ENCODE measurements at regions not wholly inside any gene's neighbourhood (a gene's known extent, or its start where the extent isn't known, plus 50 kb on each side); places are given as distances from the start of the nearest gene placed in this dataset.

DNA sequence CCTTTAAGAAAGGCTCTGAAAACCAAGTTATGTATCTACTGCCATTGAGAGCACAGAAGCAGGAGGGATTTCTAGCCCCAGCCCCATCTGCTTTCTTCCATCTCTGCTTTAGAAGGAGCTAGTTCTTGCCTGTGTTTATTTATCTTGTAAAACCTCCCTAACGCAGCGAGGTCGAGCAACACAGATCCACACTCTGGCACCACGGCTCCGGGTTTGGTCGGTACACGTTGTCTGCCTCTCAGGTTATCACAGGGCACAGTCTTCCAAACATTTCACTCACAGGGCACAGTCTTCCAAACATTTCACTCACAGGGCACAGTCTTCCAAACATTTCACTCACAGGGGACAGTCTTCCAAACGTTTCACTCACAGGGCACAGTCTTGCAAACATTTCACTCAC lies 69.7 kb upstream of the TLR3 start:
- POLR2A ChIA-PET, result no interaction called here
- H3K4me3 Mint-ChIP-seq, result no peak overlapping the region
- H3K27ac Mint-ChIP-seq, result no peak overlapping the region
- CTCF ChIA-PET, result no interaction called here
- H3K9ac ChIP-seq (ENCODE audit: low read length), result no peak overlapping the region
- no peaks in the 10 kb centered on the region for H3K4me1 Mint-ChIP-seq
- no peaks in the 10 kb centered on the region for H3K79me2 ChIP-seq (ENCODE audit: control insufficient read depth, insufficient read depth, low read length)
- H3K9me3 Mint-ChIP-seq (ENCODE audit: insufficient read depth), result no peaks in the 10 kb centered on the region
- H4K20me1 ChIP-seq (ENCODE audit: control insufficient read depth, insufficient read depth, low read length, poor library complexity, severe bottlenecking), result no peaks in the 10 kb centered on the region
- H3K27me3 Mint-ChIP-seq, result no peaks in the 10 kb centered on the region
- H3K27ac ChIP-seq (ENCODE audit: low read length in 2 of 2), result no peak overlapping the region
- no peak overlapping the region for H3K4me3 ChIP-seq (ENCODE audit: control extremely low read depth in 1 of 5, extremely low read depth in 1 of 5, insufficient read depth in 1 of 5, low read depth in 2 of 5, low read length in 4 of 5)
- ATAC-seq (ENCODE audit: low read depth) (no peak), DNase-seq (no peak)
- H3K4me1 ChIP-seq (ENCODE audit: control insufficient read depth in 2 of 2, insufficient read depth in 2 of 2, low read length in 2 of 2), result no peaks in the 10 kb centered on the region
- H3K36me3 ChIP-seq (replicated peaks in 1 of 2; ENCODE audit: control extremely low read depth in 1 of 2, control insufficient read depth in 1 of 2, extremely low read depth in 1 of 2, insufficient read depth in 2 of 2, low read length in 1 of 2), result no peaks in the 10 kb centered on the region
- H3K4me2 ChIP-seq (replicated peaks; ENCODE audit: low read depth, low read length, poor library complexity, severe bottlenecking), result no peak overlapping the region
- intact Hi-C loops (cut with micrococcal nuclease), result no loop called here
- H3K27me3 ChIP-seq (replicated peaks in 1 of 4; ENCODE audit: control extremely low read depth in 1 of 4, control insufficient read depth in 3 of 4, insufficient read depth in 4 of 4, low read length in 3 of 4), result no peaks in the 10 kb centered on the region
- H2AFZ ChIP-seq (ENCODE audit: insufficient read depth, low read depth, low read length, poor library complexity, severe bottlenecking), result no peak overlapping the region
- WGBS (ENCODE audit: insufficient coverage), result 90% methylated on average over 8 of the region's 8 CpGs
- TF ChIP-seq EZH2 (IDR thresholded peaks at IDR 0.05; ENCODE audit: borderline replicate concordance, insufficient read depth, low read depth, low read length, poor library complexity, severe bottlenecking), result no peak
- TF ChIP-seq CTCF (IDR thresholded peaks at IDR 0.05), result no peak
- no peaks in the 10 kb centered on the region for H3K9me3 ChIP-seq (ENCODE audit: control extremely low read depth in 1 of 3, control insufficient read depth in 2 of 3, insufficient read depth in 1 of 3, low read length in 2 of 3)

- intact Hi-C loops (cut with micrococcal nuclease), result no loop called here
These were observed 66.1 kb upstream of the TLR3 start for GRCh38 chr4:186002853-186003252.

More at GRCh38 chr4:186002853-186003252, 66.1 kb upstream of the TLR3 start:
- no peak overlapping the region for H3K4me3 ChIP-seq (ENCODE audit: control extremely low read depth in 1 of 5, extremely low read depth in 1 of 5, insufficient read depth in 1 of 5, low read depth in 2 of 5, low read length in 4 of 5)
- Mint-ChIP-seq H3K27me3 (peaks cover 10% of the 10 kb centered on the region), H3K27ac (no peak overlapping the region), H3K4me3 (no peak overlapping the region), H3K4me1 (no peaks in the 10 kb centered on the region), H3K9me3 (ENCODE audit: insufficient read depth) (no peaks in the 10 kb centered on the region)
- H3K79me2 ChIP-seq (ENCODE audit: control insufficient read depth, insufficient read depth, low read length), result no peaks in the 10 kb centered on the region
- H3K9ac ChIP-seq (ENCODE audit: low read length), result no peak overlapping the region
- TF ChIP-seq CTCF (IDR thresholded peaks at IDR 0.05) (no peak), EZH2 (IDR thresholded peaks at IDR 0.05; ENCODE audit: borderline replicate concordance, insufficient read depth, low read depth, low read length, poor library complexity, severe bottlenecking) (no peak)
- H3K4me2 ChIP-seq (replicated peaks; ENCODE audit: low read depth, low read length, poor library complexity, severe bottlenecking), result no peak overlapping the region
- no peaks in the 10 kb centered on the region for H3K4me1 ChIP-seq (ENCODE audit: control insufficient read depth in 2 of 2, insufficient read depth in 2 of 2, low read length in 2 of 2)
- H3K9me3 ChIP-seq (ENCODE audit: control extremely low read depth in 1 of 3, control insufficient read depth in 2 of 3, insufficient read depth in 1 of 3, low read length in 2 of 3), result no peaks in the 10 kb centered on the region
- CTCF ChIA-PET, result interaction anchor here (0.9 kb wide), 1 partner anchor 35 kb away, joined by 3 read pairs; no protein-coding TSS in a partner anchor
- DNase-seq (no peak), ATAC-seq (ENCODE audit: low read depth) (no peak)
- WGBS (ENCODE audit: insufficient coverage), result 87% methylated on average over 6 of the region's 9 CpGs
- H3K27ac ChIP-seq (ENCODE audit: low read length in 2 of 2), result no peak overlapping the region
- H3K36me3 ChIP-seq (replicated peaks in 1 of 2; ENCODE audit: control extremely low read depth in 1 of 2, control insufficient read depth in 1 of 2, extremely low read depth in 1 of 2, insufficient read depth in 2 of 2, low read length in 1 of 2), result no peaks in the 10 kb centered on the region
- no peaks in the 10 kb centered on the region for H3K27me3 ChIP-seq (replicated peaks in 1 of 4; ENCODE audit: control extremely low read depth in 1 of 4, control insufficient read depth in 3 of 4, insufficient read depth in 4 of 4, low read length in 3 of 4)
- H2AFZ ChIP-seq (ENCODE audit: insufficient read depth, low read depth, low read length, poor library complexity, severe bottlenecking), result no peak overlapping the region
- no peaks in the 10 kb centered on the region for H4K20me1 ChIP-seq (ENCODE audit: control insufficient read depth, insufficient read depth, low read length, poor library complexity, severe bottlenecking)
- POLR2A ChIA-PET, result no interaction called here
